GM03348 (cell line): ENCODE measurements at regions not wholly inside any gene's neighbourhood (a gene's known extent, or its start where the extent isn't known, plus 50 kb on each side); places are given as distances from the start of the nearest gene placed in this dataset.
A peak's percentile ranks its signal among the peaks of the same experiment; 100 is the strongest.

Experiments
- DNase-seq: peaks from one replicate; pipeline ENCODE4 v3.0.0; 2012; ENCODE audit warnings: low spot score

DNA sequence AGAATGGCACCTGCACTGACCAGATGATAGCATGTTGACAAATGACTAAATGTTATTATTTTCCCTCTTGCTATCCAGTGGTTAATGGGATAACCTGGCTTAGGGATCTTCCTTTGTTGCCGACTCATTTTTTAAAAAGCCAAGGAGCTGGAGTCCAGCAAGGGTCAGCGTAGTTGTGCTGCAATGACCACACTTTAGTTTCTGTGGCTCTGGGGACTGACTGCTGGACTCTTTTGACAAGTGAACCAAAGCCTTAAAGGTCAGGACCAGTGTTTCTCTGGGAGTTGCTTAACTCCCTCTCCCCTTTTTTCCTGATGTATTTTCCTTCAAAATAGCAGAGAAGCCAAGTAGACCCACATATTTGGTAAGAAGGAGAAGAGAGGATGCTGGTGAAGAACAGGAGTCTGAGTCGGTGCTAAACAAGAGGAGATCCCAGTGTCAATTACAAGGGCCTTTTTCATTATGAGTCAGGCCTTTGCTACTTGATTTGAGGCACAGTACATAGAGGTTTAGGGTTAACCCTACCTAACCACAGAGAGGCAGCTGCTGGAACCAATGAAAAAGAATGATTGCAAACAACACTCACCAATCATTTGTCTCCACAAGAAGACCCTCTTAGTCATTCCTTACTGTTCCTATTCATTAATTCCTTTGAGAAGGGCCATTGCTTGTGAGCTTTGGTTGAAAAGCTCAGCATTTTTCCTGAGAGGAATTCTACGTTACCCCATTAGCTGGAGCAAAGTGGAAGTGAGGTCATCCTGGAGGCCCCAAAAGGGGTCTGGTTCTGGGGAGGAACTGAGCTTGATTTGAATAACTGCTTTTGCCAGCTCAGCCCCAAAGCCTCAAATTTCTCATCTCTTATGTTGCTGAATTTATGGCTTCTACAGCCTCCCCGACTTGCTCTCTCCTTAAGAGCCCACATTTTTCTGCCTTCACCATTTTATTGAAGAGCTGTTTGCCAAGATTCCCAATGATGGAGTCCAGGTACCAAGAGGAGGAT, 137.6 kb upstream of the HNMT start:
- no peak for DNase-seq

DNA sequence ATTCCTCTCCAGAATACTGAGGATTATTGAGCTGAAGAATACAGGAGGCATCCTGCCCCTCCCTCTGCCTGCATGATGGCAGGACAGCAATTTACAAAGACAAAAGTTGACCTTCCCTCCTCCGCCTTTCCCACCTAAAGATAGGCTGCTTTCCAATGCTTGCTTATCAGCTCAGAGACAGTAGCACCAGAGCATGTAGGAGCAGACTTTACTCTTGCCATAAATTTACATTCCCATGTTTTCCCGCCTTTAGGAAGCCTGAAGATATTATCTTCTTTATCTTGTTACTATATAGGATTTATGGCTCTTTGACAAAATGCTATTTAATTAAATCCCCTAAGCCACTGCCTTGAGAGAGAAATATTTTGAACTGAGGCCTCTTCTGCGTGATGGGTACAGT, 135.6 kb upstream of the HNMT start:
- no peak for DNase-seq

DNA sequence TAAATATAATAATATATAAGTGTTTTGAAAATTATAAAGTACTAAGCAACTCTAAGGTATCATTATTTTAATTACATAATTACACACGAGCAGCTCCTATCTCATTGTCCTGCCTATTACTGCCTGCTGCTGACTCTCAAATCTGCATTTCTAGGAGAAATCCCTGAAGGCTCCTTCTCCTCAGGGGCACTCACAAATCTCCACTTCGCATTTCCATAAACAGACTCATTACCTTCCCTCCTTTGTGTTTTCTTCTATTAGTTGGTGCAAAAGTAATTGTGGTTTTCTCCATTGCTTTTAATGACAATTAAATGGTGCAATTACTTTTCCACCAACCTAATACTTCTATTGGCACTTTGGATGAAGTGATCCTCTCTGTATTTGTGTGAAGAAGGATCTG, 135.0 kb upstream of the HNMT start:
- DNase-seq, result no peak

DNA sequence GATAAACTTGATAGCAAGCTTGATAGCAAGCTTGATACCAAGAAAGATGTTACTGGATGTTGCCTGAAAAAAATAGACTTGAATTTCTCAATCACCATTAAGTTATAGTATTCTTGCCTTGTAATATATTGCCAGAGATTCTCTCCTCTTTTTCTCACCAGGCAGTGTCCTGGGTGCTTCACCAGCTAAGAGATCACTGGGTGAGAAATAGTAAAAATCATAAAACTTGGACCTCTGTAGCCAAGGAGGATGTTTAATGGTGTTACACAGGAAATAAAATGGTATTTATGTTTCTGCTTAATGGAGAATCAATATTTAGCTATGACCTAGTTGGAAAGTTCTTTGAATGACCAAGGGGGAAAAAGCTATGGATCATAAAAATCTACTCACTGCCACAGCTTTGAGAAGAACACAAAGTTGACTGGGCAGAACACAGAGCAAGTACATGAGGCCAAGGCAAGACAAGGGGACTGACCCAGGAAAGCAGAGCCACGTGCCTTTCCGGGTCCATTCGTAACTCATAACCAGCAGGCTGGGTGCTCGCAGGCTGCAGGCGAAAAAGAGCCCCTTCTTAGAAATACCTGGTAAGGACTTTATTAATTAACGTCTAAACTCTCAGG, 129.4 kb upstream of the HNMT start:
- DNase-seq, result no peak

DNA sequence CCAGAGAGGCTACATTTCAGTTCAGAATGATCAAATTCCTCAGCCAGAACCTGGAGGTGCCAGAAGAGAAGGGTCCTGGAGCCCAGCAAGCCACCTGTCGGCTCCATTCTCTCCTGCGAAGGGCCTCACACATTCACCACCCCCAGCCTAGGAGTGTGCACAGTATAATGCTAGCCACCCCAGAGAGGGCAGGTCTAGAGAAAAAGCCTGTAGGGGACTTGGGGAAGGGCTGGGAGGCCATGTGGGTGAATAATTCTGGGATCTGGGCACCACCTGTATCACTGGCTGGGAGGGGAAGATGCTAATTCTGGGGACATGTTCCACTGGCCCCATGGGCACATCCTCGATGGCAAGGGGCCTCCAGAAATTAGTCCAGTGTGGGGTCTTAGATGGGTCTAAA, 127.6 kb upstream of the HNMT start:
- DNase-seq, result no peak

DNA sequence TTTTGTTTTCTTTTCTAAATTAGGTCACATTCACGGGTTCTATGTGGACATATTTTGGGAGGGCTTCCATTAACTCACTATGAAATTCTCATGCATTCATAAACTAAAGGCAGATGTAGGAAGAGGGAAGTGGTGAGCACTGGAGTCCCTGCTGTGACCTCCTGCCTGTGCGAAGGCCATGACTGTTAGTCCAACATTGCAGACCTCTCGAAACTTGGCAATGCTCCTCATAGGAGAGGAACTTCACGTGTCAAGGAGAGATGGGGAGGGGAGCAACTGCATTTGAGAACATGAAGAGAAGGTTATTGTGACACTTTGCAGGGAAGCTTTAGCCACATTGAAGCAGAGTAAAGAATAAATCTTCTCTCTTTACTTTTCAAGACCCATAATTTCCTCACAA, 126.4 kb upstream of the HNMT start:
- no peak for DNase-seq

DNA sequence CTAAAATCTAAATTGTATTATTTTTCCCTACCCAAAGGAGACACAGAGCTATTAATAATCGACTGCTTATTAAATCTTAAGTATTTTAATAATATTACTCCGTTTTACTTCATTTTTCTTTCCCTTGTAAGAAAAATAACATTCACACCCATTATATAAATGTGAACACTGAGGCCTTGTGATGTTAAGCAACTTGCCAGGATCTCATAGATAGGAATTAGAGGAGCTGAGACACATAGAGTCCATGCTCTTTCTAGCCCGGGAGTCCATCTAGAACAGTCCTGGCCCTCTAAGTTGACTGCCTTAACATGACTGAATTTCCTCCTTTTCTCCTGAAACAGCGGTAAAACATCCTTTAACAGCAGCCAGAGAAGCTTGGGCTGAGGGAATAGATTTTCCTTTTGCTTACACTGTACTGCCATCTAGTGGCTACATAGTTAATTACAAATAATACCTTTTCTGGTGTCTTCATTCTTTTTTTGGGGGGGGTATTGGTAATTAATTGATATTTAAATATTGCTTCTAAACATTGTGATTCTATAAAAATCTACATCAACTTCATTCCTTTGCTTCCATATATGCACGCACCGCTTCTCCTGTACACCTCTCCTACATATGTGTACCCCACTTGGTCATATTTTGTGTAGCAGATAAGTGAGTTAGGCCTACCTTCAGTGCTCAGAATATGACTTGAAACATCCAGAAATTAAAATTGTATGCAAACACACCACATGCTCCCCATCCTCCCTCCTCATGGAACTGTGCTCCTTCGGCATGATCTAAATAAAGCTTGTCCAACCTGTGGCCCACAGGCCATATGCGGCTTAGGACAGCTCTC, 125.8 kb upstream of the HNMT start:
- DNase-seq, result peak; percentile 78

DNA sequence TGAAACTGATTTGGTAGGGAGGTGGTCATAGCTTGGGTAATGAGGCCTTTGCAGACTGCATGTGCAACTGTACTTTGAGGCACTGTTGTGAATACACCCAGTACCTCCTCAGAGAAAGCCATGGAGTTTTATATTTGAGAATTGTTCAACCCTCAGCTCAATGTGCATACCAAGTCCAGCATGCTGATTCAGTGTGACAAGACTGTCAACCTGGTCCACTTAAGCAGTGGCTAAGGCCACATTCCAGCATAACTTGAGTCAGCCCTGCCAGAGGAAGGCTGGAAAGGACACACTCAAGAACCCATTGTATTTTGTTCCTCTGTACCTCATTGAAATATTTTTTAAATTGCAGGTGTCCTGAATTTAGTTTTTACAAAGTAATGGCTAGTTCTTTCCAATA, 121.8 kb upstream of the HNMT start:
- no peak for DNase-seq

DNA sequence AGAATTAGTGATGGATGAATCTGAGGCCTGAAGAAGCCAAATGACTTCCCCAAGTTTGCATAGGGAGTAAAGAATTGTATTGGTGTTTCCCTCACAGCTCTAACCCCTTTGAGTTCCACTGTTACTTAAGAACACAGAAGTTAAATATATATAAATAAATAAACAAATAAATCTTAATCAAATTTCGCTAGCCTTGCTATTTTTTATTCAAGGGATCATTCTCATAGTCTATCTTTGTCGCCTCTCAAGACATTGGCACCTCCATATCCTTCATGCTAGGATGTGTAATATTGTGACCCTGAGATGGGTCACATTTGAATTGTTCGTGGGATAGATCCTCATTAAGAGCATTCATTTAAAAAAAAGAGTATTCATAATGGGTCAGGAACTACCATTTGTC, 121.3 kb upstream of the HNMT start:
- no peak for DNase-seq

DNA sequence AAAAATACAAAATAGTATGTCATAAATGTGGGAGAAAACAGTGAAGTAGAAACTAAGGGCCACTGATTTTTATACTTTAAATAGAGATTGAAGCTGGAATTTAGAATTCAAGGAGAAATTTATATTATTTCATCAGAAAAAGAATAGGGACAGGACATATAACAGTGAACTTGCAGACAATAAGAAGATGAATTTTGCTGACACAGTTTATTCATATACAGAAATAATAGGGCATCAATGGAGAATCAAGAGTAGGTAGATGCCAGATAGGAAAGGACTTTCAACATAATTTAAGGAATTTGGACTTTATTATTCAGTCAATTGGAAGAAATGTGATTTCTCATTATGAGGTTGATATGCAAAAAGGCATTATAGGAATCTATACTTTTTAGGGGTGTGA, 118.9 kb upstream of the HNMT start:
- no peak for DNase-seq

DNA sequence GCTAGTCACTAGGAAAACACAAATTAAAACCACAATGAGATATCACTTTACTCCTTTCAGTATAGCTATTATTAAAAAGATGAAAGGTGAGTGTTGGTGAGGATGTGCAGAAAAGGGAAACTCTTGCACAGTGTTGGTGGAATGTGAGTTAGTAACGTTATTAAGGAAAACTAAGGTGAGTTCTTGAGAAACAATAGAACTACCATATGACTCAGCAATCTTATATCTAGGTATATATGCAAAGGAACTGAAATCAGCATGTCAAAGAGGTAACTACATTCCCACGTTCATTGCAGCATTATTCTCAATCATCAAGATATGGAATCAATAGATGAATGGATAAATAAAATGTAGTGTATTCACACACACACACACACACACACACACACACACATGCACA, 117.3 kb upstream of the HNMT start:
- no peak for DNase-seq

DNA sequence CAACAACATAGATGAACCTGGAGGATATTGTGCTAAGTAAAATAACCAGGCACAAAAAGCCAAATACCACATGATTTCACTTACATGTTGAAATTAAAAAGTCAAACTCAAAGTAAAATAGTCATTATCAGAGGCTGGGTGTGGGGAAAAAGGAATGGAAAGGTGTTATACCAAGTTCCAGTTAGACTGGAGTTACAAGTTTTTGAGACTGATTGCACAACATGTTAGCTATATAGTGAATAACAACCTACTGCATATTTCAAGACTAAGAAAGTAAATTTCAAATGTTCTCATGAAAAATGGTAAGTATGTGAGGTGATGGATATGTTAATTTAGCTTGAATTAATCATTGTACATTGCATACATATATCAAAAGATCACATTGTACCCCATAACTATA, 116.8 kb upstream of the HNMT start:
- DNase-seq, result no peak

DNA sequence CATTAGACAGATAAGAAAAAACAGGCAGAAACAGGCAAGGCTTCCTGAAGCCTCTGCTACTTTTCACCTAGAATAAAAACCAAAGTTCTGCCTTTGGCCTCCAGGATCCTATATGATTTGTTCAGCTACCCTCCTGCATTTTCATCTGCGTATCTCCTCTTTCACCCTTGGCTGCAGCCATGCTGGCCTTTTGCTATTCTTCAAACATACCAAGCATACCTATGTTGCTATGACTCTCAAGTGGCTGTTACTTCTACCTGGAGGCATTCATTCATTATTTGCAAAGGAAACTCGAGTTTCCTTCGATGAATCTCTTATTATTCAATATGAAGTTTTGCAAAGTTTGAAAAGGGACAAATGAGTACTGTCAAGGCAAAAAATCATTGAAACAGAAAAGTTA, 106.4 kb upstream of the HNMT start:
- no peak for DNase-seq

DNA sequence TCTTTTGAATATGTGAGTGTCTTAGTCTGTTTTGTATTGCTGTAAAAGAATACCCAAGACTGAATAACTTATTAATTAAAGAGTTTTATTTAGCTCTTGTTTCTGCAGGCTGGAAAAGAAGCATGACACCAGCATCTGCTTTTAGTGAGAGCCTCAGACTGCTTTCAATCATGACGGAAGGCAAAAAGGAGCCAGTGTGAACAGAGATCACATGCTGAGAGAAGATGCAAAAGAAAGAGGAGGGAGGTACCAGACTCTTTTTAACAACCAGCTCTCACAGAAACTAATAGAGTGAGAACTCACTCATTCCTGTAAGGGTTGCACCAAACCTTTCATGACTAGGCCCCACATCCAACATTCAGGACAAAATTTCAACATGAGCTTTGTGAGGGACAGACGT, 101.6 kb upstream of the HNMT start:
- no peak for DNase-seq

DNA sequence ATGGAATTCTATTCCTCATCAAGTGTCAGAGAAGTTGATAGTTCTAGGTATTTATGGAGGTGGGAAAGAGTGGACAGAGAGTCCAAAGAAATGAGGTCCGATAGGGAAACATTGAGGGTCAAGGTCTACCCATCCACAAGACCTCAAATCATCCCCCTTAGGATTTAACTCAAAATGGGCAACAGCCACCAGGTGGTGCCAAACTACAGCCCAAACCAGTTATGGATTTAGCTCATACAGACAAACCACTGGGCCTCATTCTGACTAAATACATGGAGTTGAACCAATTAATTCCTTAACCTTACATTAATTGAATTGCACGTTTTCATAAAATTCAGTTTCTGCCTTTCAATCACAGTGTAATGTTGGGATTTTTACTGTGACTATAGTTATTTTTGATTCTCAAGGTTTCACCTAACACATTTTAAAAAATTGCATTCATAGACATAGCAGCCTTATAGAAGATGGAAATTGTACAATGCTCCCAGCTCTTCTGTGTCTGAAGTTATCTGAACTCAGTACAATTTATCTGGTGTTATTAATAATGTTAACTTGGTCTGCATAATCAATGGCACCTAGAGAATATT, 98.2 kb upstream of the HNMT start:
- DNase-seq, result peak; percentile 25

DNA sequence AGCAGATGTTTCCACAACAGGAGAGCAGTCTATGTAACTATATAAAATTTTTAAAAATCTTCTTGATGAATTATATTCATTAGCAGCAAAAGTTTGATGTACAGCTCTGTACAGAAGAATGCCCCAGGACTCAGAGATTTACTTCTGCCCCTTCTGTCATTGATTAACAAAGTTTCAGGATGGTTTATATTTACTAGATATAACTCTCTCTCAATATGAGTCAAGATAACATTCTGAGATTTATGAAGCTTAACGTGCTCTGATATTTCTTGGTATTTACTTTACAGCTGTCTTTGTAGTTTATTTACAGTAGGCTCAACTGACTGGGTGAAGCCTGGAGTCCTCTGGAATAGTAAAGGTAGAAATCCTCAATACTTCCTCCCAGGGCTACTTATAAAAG, 93.6 kb upstream of the HNMT start:
- no peak for DNase-seq

DNA sequence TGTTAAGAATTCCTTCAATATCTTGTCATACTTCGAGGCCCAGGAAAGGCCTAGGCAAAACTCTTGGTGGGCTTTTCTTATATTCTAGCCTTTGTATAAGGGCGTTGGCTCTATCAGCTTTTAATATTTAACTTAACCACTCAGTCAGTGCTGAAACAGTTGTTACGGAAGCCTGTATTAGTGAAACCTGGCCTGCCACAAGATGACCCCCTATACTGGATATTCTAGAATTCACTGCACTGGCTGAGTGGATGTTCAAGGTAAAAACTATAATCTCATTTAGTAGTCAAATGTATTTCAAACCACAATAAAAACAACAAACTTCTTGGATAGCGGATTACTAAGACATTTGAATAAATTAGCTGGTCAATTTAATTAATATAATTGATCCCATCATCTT, 91.7 kb upstream of the HNMT start:
- no peak for DNase-seq

DNA sequence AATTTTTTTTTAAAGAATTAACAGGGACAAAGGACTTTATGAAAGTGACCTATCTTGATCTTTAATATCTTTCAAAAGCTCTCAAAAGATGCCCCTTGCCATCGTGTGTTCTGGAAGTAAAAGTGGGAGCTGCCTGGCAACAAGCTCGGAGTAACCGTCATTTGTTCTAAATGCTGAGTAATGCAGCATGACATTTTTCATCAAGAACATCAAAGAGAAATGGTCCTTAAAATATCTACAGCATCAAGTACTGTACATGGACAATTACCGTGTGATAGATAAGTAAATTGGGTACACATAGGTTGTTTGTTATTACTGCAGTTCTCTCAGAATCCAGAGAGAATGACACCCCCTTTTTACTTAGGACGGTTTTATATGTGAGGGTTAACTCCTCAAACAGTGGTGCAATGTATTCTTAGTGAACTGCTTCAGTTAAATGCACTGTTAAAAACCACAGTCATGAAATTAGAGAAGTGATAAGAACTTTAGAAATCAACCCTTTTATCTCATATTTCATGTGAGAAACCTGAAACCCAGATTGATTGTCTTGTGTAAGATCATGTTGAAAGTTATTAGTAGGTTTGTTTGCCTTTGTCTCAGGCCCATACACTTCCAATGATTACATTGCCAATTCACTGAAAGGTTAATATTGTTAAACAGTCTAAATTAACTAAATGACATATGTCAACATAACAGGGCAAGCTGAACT, 90.6 kb upstream of the HNMT start:
- DNase-seq, result no peak

DNA sequence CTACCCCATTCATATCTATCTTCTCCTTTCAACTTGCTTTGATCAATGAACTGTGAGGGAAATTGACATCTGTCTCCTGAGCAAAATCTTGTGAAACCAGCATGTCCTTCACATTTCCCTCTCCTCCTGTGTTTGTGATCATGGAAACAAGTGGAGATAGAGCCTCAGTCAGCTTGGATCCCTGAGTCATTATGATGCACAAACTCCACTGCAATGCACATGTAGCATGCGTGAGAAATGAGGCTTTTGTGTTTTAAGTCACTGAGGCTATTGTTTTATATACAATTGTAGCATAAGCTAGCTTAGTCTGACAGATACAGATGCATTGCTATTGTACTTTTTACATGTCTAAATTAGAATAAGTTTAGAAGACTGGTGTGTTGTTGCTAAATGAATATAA, 85.2 kb upstream of the HNMT start:
- no peak for DNase-seq

DNA sequence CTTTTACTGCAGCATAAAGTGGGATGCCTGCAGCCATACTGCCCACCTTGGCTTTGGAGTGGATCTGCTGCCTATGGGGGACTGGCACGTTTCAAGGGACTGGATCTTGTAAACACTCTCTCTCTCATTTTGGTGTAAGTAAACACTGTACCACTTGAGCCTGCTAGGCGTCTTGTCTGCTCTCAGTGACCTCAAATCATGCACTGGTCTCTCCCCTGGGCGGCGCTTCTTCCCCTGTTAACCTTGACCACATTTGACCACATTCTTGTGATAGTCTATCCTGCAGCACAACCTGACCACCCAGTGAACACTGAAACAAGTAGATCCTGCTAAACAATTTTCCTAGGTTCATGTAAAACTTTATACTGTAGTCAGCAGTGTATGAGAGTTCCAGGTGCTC, 82.6 kb upstream of the HNMT start:
- no peak for DNase-seq

DNA sequence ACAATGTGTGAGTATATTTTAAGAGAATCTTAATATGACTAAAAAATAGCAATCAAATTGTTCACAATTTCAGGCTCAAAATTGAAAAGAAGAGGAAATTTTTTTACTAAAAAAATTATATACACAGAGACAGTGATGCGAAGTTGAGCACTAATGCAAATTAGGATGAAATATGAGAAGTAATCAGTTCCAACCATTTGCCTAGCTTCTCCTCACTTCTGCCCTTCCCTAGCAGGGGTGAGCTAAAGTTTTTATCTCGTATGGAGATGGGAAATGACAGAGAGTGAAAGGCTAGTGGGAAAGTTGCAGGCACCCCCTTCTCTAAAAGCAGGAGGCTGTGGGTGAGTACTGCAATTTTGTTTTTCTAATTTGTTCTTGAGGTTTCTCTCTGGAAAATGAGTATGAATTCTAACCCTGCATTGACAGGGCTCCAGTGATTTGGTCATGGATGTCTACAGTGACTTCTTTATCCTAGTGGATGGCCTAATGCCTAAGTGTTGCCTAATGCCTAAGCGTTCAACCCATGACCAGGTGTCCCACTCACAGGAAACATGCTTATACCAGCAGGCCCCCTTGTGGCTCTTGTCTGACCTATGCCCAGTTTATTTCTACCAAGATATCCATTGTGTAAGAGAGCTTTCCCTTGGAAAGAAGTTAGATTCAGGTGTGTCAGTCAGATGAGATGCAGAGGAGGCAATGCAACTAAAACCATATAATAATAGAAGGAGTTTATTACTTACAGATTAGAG, 78.0 kb upstream of the HNMT start:
- DNase-seq, result no peak
